Sigmoid colon (tissue), 4 donors: ENCODE measurements at regions not wholly inside any gene's neighbourhood (a gene's known extent, or its start where the extent isn't known, plus 50 kb on each side); places are given as distances from the start of the nearest gene placed in this dataset.

Experiments
- EP300 ChIP-seq, 4 donors: sonication (generic); formaldehyde crosslinking; IDR thresholded peaks; one replicate each; pipeline ENCODE4 v1.6.1; 2017; ENCODE audit warnings: antibody characterized with exemption in 4 of 4
- POLR2A ChIP-seq, 2 donors: fragments of 450-650 bp; IDR thresholded peaks; one replicate each; pipeline ENCODE4 v1.6.1; 2016; ENCODE audit warnings: antibody characterized with exemption in 2 of 2, mild to moderate bottlenecking in 2 of 2, moderate library complexity in 2 of 2
- POLR2AphosphoS5 ChIP-seq, 4 donors: sonication (generic); formaldehyde crosslinking; IDR thresholded peaks; one replicate each; pipeline ENCODE4 v1.6.1; 2017; ENCODE audit warnings: antibody characterized with exemption in 4 of 4
- TF ChIP-seq, protein P1 (sequence below), 4 experiments: fragments of 450-650 bp in 3 of 4; fragments of 200-600 bp in 1 of 4; IDR thresholded peaks; one replicate each; pipeline ENCODE4 v1.5.1; 2016 to 2019; ENCODE audit warnings: antibody characterized with exemption in 4 of 4, mild to moderate bottlenecking in 3 of 4, moderate library complexity in 2 of 4

- TF ChIP-seq, protein P1, sequence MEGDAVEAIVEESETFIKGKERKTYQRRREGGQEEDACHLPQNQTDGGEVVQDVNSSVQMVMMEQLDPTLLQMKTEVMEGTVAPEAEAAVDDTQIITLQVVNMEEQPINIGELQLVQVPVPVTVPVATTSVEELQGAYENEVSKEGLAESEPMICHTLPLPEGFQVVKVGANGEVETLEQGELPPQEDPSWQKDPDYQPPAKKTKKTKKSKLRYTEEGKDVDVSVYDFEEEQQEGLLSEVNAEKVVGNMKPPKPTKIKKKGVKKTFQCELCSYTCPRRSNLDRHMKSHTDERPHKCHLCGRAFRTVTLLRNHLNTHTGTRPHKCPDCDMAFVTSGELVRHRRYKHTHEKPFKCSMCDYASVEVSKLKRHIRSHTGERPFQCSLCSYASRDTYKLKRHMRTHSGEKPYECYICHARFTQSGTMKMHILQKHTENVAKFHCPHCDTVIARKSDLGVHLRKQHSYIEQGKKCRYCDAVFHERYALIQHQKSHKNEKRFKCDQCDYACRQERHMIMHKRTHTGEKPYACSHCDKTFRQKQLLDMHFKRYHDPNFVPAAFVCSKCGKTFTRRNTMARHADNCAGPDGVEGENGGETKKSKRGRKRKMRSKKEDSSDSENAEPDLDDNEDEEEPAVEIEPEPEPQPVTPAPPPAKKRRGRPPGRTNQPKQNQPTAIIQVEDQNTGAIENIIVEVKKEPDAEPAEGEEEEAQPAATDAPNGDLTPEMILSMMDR (IDR thresholded peaks at IDR 0.05): no peak
- TF ChIP-seq POLR2AphosphoS5 (IDR thresholded peaks at IDR 0.05): no peak
- no peak for TF ChIP-seq POLR2A (IDR thresholded peaks at IDR 0.05)
- no peak for TF ChIP-seq EP300 (IDR thresholded peaks at IDR 0.05)
Measured at GRCh38 chr1:101741910-101742309, 254.8 kb downstream of the OLFM3 start.
